DMS53 treated with DMSO at 0.1 percent for 48 hours (cell line): ENCODE measurements at regions not wholly inside any gene's neighbourhood (a gene's known extent, or its start where the extent isn't known, plus 50 kb on each side); places are given as distances from the start of the nearest gene placed in this dataset.

Experiments used
- DNase-seq: peaks from one replicate; lab custom pipeline; 2025; ENCODE audit not compliant: unreplicated experiment; lab: John Stamatoyannopoulos, UW

- no peak for DNase-seq
These were observed 77.4 kb downstream of the PSMG1 start for GRCh38 chr21:39105836-39106235.

- no peak for DNase-seq
These were observed 77.9 kb downstream of the PSMG1 start for GRCh38 chr21:39105341-39105765.

GRCh38 chr21:39104911-39105310, 78.3 kb downstream of the PSMG1 start:
- DNase-seq, result no peak

GRCh38 chr21:39103689-39104088, 79.6 kb downstream of the PSMG1 start:
- DNase-seq, result no peak

GRCh38 chr21:39099859-39100258, 83.4 kb downstream of the PSMG1 start:
- DNase-seq, result no peak

- no peak for DNase-seq
These were observed 84.5 kb downstream of the PSMG1 start for GRCh38 chr21:39098696-39099200.

GRCh38 chr21:39097981-39098380, 85.3 kb downstream of the PSMG1 start:
- no peak for DNase-seq

GRCh38 chr21:39097335-39097861, 85.9 kb downstream of the PSMG1 start:
- no peak for DNase-seq

GRCh38 chr21:39096754-39097153, 86.5 kb downstream of the PSMG1 start:
- no peak for DNase-seq

- no peak for DNase-seq
These were observed 87.6 kb downstream of the PSMG1 start for GRCh38 chr21:39095681-39096080.

- DNase-seq, result no peak
These were observed 88.2 kb downstream of the PSMG1 start for GRCh38 chr21:39094847-39095579.

GRCh38 chr21:39094087-39094780, 89.0 kb downstream of the PSMG1 start:
- DNase-seq, result no peak

- DNase-seq, result no peak
These were observed 89.7 kb downstream of the PSMG1 start for GRCh38 chr21:39093526-39093925.

- DNase-seq, result peak; percentile 61
These were observed 94.3 kb downstream of the PSMG1 start for GRCh38 chr21:39088831-39089380.

GRCh38 chr21:39088031-39088370, 95.2 kb downstream of the PSMG1 start:
- no peak for DNase-seq

GRCh38 chr21:39087238-39088030, 95.8 kb downstream of the PSMG1 start:
- DNase-seq, result no peak

- no peak for DNase-seq
These were observed 96.7 kb downstream of the PSMG1 start for GRCh38 chr21:39086547-39086946.

- no peak for DNase-seq
These were observed 97.3 kb downstream of the PSMG1 start for GRCh38 chr21:39085843-39086405.

GRCh38 chr21:39084979-39085729, 98.1 kb downstream of the PSMG1 start:
- no peak for DNase-seq

GRCh38 chr21:39084073-39084472, 99.2 kb downstream of the PSMG1 start:
- DNase-seq, result no peak
